HS-5 (cell line): ENCODE measurements at regions not wholly inside any gene's neighbourhood (a gene's known extent, or its start where the extent isn't known, plus 50 kb on each side); places are given as distances from the start of the nearest gene placed in this dataset.

Experiments
- DNase-seq: peaks from one replicate; pipeline ENCODE4 v3.0.0-alpha.2; 2012; ENCODE audit warnings: low read depth

GRCh38 chr6:134117409-134117808 is 65.0 kb upstream of the SLC2A12 start:
- no peak for DNase-seq

- DNase-seq, result no peak
These were observed 63.3 kb upstream of the SLC2A12 start for GRCh38 chr6:134115715-134116074.

- DNase-seq, result no peak
These were observed 62.7 kb upstream of the SLC2A12 start for GRCh38 chr6:134114918-134115714.

- DNase-seq, result no peak
These were observed 62.1 kb upstream of the SLC2A12 start for GRCh38 chr6:134114489-134114888.

- no peak for DNase-seq
These were observed 59.3 kb upstream of the SLC2A12 start for GRCh38 chr6:134111726-134112125.

GRCh38 chr6:134111062-134111677 is 58.7 kb upstream of the SLC2A12 start:
- peak; percentile 14 for DNase-seq

GRCh38 chr6:134106702-134107101 is 54.3 kb upstream of the SLC2A12 start:
- DNase-seq, result no peak

GRCh38 chr6:134105940-134106339 is 53.5 kb upstream of the SLC2A12 start:
- DNase-seq, result no peak

- no peak for DNase-seq
These were observed 50.6 kb upstream of the SLC2A12 start for GRCh38 chr6:134103006-134103405.
